Glutamatergic neuron (in vitro differentiated cells): ENCODE measurements at regions not wholly inside any gene's neighbourhood (a gene's known extent, or its start where the extent isn't known, plus 50 kb on each side); places are given as distances from the start of the nearest gene placed in this dataset.
"Not testable (repeated sequence)": the region's sequence is repeated elsewhere in the genome, so short reads cannot be mapped to it uniquely, and the experiment has no call there.

Experiments used
- DNase-seq: peaks from one replicate; pipeline ENCODE4 v3.0.0; 2022
- H3K27ac Mint-ChIP-seq: one replicate; pipeline ENCODE4 v1.8.0; 2020; ENCODE audit warnings: mild to moderate bottlenecking, mixed read lengths, inconsistent platforms; ENCODE audit not compliant: unreplicated experiment
- H3K27me3 Mint-ChIP-seq: one replicate; pipeline ENCODE4 v1.8.0; 2020; ENCODE audit warnings: mild to moderate bottlenecking, moderate library complexity, mixed read lengths, inconsistent platforms; ENCODE audit not compliant: unreplicated experiment
- H3K36me3 Mint-ChIP-seq: one replicate; pipeline ENCODE4 v1.8.0; 2020; ENCODE audit warnings: mild to moderate bottlenecking, mixed read lengths, inconsistent platforms; ENCODE audit not compliant: unreplicated experiment
- H3K4me1 Mint-ChIP-seq: one replicate; pipeline ENCODE4 v1.8.0; 2020; ENCODE audit warnings: mild to moderate bottlenecking, low read depth, mixed read lengths, inconsistent platforms; ENCODE audit not compliant: unreplicated experiment
- H3K4me3 Mint-ChIP-seq: one replicate; pipeline ENCODE4 v1.8.0; 2020; ENCODE audit warnings: mild to moderate bottlenecking, mixed read lengths, inconsistent platforms; ENCODE audit not compliant: unreplicated experiment
- H3K9me3 Mint-ChIP-seq: one replicate; pipeline ENCODE4 v1.8.0; 2020; ENCODE audit warnings: mild to moderate bottlenecking, moderate library complexity, mixed read lengths, inconsistent platforms; ENCODE audit not compliant: unreplicated experiment
- CTCF ChIP-seq: fragments of 200-600 bp; sonication (generic); IDR thresholded peaks from one replicate; pipeline ENCODE4 v1.5.0; 2021; ENCODE audit not compliant: partially characterized antibody, unreplicated experiment

GRCh38 chr2:47708801-47709499 is 74.0 kb upstream of the MSH6 start:
- peaks cover 2% of the 10 kb centered on the region for H3K9me3 Mint-ChIP-seq
- H3K4me1 Mint-ChIP-seq, result no peaks in the 10 kb centered on the region
- H3K27me3 Mint-ChIP-seq, result peaks cover 4% of the 10 kb centered on the region
- TF ChIP-seq CTCF, result no peak
- DNase-seq, result no peak
- no peak overlapping the region for H3K4me3 Mint-ChIP-seq
- no peaks in the 10 kb centered on the region for H3K36me3 Mint-ChIP-seq
- no peak overlapping the region for H3K27ac Mint-ChIP-seq

GRCh38 chr2:47704287-47704686 is 78.7 kb upstream of the MSH6 start:
- TF ChIP-seq CTCF, result no peak
- Mint-ChIP-seq H3K36me3 (no peaks in the 10 kb centered on the region), H3K27ac (no peak overlapping the region), H3K4me1 (no peaks in the 10 kb centered on the region), H3K4me3 (no peak overlapping the region), H3K27me3 (peaks cover 4% of the 10 kb centered on the region), H3K9me3 (peaks cover 2% of the 10 kb centered on the region)
- DNase-seq, result no peak

GRCh38 chr2:47699533-47700215 is 83.3 kb upstream of the MSH6 start:
- Mint-ChIP-seq H3K9me3 (no peaks in the 10 kb centered on the region), H3K27me3 (no peaks in the 10 kb centered on the region), H3K4me1 (peaks cover 3% of the 10 kb centered on the region), H3K27ac (no peak overlapping the region), H3K36me3 (no peaks in the 10 kb centered on the region), H3K4me3 (no peak overlapping the region)
- no peak for DNase-seq
- no peak for TF ChIP-seq CTCF

GRCh38 chr2:47698436-47698972 is 84.4 kb upstream of the MSH6 start:
- H3K27ac Mint-ChIP-seq, H3K9me3 Mint-ChIP-seq, DNase-seq, H3K4me3 Mint-ChIP-seq, H3K4me1 Mint-ChIP-seq, H3K36me3 Mint-ChIP-seq, H3K27me3 Mint-ChIP-seq: not testable (repeated sequence)

- H3K27ac Mint-ChIP-seq, H3K36me3 Mint-ChIP-seq, H3K4me1 Mint-ChIP-seq, H3K4me3 Mint-ChIP-seq, H3K27me3 Mint-ChIP-seq, DNase-seq, H3K9me3 Mint-ChIP-seq: not testable (repeated sequence)
These were observed 85.1 kb upstream of the MSH6 start for GRCh38 chr2:47697681-47698435.
